Germinal center (tissue), 1 donor: ENCODE measurements at regions not wholly inside any gene's neighbourhood (a gene's known extent, or its start where the extent isn't known, plus 50 kb on each side); places are given as distances from the start of the nearest gene placed in this dataset.
"Not testable (repeated sequence)": the region's sequence is repeated elsewhere in the genome, so short reads cannot be mapped to it uniquely, and the experiment has no call there.

Source experiments
- DNase-seq: peaks from one replicate; pipeline ENCODE4 v3.0.0; 2012; ENCODE audit warnings: mixed read lengths, low spot score

DNA sequence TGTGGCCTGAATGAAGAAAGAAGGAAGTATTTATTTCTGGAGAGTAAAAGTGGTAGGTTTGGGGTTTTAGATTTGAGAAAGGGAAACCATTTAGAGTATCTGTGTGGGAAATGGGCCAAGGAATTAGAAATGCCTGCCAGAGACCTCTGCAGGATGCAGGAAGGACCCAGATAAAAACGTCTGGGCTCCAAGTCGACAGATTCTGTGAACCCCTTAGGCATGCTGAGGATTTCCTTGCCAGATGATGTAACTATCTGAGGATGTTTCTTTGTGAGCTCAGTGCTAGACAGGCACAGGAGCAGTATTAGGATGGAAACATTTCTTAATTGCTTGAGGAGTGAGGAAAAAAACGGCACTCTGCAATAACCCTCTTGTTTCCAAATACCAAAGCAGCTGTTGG is 251.8 kb upstream of the DMRT1 start:
- no peak for DNase-seq

DNA sequence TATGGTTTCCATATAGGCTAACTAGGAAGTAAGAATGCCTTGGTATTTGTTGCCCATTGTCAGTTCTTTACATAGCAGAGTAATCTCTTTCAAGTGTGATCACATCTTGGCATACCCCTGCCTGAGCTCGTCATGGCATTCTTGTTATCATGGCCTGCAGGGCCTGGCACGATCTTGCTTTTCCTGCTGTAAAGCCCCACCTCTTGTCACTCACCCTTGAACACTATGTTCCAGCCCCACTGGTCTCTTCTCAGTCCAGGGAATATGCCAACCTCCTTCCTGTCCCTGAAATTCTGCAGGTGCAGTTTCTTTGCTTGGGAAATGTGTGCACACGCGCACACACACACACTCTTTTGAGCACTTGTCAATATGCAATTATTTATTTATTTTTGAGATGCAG is 250.2 kb upstream of the DMRT1 start:
- DNase-seq = no peak

DNA sequence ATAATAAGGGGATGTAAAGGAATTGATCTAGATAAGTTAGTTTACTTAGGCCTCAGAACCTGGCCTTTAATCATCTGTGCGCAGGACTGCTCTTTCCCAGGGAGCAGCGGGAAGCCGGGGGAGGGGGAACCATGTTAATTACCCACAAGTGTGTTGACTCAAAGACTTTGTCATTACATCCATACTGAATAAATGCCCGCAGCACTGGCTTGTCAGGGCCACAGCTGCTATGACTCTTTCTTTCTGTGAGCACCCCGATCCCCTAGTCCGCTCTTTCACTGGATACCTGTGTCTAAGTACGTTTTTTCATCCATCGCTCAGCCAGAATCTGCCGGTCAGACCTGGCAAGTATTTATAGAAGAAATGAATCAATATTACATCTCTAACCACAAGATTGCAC is 249.3 kb upstream of the DMRT1 start:
- DNase-seq = no peak

DNA sequence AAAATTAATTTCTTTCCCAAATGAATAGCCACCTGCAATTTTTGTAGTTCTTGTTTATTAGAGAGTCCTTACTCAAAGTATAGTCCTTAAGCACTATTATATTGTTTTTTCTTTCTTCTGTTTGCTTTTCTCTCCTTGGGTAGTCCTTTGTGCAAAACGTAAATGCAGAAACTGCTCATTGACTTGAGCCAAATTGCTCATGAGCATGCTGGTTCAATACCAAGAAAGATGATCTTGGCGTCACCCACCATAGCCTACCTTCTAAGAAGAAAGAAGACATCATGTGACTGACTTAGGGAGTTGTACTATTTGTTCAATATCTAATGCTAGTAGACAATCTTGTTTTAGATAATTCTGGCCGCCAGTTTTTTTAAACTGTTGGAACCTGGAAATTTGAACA is 248.8 kb upstream of the DMRT1 start:
- no peak for DNase-seq

DNA sequence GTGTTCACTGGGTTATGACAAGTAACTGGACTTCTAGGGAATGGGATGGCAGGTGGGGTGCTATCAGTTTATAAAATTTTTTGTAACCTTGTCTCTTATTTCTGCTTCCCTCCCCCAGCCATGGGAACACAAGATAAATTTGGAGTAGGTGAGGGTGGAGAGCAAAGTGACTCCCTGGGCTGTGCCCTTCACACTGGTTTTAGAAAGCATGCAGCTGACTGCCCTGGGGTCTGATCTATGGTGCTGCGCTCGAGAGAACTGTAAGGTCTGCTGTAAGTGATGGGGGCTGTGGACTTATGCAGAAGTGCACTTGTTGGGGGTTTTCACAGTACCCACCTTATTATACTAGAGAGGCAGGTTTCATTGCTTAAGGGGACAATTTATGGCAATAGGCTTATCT is 247.7 kb upstream of the DMRT1 start:
- DNase-seq = no peak

DNA sequence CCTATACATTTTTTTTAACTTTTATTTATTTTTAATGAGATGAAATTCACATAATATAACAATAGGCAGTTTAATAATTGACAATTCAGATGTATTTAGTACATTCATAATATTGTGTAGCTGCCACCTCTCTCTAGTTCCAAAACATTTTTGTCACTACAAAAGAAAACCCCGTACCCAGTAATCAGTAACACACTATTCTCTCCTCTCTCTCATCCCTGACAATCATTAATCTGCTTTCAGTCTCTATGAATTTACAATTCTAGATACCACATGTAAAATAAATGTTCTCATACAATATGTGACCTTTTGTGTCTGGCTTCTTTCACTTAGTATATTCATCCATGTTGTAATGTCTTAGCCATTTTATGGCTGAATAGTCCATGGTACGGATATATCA is 244.8 kb upstream of the DMRT1 start:
- DNase-seq = no peak

DNA sequence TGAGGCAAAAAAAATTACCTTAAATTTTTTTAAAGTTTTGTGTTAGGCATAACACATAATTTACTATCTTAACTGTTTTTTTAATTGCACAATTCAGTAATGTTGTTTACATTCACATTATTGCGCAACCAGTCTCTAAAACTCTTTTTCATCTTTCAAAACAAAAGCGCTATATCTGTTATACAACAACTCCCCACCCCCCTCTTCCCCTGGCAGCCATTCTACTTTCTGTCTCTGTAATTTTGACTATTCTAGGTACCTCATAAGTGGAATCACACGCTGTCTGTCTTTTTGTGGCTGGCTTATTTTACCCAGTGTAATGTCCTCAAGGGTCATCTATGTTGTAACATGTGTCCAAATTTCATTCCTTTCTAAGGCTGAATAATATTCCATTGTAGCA is 241.5 kb upstream of the DMRT1 start:
- DNase-seq = no peak

DNA sequence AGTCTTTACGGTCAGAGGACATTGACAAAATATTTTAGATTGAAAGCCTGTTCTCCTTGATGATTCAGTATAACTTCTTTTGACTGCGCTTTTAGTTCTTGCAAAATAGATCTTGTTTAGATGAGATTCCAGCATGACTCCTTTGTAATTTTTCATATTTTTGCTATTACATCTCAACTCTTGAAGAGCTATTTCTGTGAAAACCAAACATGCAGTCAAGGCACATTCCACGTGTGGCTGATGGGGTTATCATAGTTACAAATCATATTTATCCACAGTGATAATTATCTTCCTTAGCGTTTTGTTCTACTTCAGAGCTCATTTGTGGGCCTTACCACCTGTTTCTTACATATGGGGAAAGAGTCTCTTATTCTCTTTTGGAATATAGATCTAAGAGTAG is 238.8 kb upstream of the DMRT1 start:
- no peak for DNase-seq

DNA sequence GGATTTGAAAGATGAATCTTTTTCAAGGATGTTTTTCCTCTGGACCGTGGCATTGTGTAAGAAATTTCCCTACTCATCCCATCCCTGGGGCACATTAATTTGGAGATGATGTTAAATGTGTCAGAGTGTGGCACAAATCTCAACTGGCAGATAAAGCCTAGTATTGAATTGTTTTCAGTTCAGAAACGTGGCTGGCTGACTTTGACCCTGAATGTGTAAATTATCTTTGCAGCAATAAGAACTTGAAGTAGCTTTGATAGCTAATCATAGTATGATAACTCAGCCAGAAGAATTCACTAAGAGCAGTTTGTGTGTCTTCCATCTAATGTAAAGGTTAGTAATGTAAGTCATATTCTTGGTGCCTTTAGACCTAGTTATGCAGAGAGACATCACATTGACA is 238.4 kb upstream of the DMRT1 start:
- no peak for DNase-seq

DNA sequence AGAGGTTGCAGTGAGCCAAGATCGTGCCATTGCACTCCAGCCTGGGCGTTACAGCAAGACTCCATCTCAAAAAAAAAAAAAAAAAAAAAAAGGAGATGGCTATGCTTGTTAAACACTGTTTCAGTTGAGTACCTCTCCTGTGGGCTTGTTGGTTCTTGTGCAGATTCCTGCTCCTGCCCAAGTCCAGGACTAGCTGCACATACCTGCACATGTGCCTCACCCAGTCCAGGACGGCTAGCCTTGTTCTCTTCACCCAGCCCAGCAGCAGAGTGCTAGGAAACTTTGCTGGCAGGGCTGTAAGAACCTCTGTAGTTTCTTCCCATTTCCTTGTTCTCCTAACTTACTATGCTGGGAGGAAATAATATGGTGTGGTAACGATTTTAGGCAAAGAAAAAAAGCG is 234.1 kb upstream of the DMRT1 start:
- DNase-seq = no peak

DNA sequence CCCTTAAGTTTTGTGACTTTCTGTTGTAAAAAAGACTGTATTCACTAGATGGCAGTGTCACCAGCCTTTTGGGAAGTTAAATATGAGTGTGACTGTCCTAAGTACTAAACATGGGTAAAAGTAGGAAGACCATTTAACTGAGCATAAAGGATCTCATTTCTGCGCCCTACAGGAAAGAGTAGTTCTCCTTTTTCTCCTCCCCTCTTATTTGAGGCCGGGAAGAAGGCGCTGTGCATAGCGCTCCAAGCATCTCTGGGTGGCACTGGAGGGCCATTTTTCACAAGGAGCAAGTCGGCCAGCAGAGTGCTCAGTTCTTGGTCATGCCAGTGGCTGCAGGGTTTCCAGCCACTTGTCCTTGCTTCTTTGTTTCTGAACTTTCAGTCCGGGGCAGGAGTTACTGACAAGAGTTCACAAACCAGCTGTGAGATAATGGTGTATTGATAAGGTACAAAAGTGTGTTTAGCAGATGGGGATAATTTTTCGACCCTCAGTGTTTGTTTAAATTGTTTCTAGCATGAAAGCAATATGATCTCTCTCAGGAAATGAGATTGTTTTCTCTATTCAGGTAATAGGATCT is 227.6 kb upstream of the DMRT1 start:
- peak; percentile 44 for DNase-seq

DNA sequence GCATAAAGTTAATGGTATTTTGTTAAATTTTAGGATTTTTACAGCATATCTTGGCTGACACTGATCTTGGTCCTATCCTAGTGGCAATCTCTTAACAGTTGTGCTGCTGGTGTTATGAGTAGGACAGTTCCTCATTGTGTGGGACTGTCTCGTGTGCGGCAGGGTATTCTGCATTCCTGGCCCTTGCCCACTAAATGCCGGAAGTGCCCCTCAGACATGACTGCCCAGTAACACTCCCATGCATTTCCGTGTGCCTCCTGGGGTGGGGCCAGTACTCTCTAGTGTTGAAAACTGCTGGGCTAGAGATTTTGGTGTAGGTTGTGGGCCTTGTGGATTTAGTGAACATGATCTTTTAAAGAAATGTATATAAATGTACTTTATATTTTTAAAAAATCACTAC is 227.1 kb upstream of the DMRT1 start:
- DNase-seq = no peak

DNA sequence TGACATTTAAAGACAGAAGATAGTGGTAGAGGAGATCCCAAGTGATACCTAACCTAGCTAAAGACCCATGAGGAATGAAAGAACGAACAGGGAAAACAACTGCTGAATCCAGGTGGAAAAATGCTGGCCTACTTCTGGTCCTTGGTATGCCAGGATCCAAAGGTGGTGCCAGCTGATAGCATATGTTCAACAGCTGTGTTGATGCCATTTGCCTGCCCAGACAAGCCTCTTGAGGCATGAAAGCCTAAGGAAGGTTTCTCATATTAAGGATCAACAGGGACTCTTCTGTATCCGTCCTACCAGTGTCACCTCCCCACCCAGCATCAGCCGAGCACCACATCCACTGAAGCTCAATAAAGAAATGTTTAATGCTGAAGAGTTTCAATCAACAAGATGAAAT is 225.7 kb upstream of the DMRT1 start:
- DNase-seq = no peak

DNA sequence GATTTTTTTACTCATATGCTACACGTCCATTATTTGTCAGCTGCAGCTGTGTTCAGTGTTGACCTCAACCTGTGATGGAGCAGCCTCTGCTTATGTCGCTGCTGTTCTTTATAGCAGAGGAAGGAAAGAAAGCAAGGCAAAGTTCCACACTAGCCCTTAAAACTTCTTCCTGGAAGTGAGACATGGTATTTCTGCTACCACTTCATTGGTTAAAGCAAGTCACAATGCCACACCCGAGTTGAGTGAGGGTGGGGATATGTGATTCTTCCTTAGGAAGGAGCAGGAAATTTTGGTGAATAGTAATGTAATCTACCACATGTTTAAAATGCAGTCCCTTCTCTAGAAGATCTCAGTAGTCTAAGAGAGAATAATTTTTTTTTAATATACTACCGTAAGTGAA is 224.8 kb upstream of the DMRT1 start:
- DNase-seq = no peak

DNA sequence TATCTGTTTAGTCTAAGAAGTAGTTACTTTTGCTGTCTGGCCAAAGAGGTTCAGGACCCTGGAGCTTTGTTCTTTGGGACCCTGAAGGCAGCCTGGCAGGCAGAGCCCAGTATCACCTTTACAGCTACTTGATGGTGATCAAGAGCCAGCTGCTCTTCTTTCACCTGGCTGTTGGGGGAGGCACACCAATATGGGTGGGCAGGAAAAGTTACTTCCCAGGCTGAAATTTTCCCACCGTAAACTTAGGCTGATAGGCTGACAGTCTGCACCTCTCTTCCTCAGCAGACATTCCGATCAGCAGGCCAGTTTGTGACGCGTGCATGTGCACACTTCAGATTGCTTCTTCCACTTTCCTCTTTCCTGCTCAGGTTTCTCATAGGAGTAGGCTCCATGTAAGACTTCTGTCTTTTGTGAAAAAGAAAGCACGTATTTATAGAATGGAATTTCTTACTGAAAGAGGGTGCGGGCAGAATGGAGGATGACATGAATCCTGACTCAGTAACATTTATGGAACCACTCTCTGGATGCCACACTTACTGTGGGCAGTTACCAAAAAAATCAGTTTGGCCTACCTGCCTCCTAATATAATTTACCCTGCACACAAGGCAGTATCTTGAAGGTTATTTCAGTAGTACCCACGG is 223.9 kb upstream of the DMRT1 start:
- no peak for DNase-seq

DNA sequence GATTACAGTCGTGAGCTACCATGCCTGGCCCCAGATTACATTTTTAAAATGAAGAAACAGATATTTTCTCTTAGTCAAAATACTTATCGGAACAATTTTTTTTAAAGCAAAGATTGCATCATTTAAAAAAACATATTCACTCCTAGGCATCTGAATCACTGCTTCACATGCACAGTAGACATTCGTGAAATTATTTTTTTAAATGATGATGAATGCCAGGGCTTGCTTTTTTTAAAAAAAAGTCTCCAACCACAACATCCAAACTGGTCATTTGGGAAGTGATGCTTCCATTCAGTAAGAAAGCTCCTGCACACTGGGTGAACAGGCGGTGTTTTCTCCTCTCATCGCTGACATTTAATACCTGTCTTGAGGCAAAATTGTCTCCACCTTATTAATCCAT is 223.0 kb upstream of the DMRT1 start:
- DNase-seq = no peak

DNA sequence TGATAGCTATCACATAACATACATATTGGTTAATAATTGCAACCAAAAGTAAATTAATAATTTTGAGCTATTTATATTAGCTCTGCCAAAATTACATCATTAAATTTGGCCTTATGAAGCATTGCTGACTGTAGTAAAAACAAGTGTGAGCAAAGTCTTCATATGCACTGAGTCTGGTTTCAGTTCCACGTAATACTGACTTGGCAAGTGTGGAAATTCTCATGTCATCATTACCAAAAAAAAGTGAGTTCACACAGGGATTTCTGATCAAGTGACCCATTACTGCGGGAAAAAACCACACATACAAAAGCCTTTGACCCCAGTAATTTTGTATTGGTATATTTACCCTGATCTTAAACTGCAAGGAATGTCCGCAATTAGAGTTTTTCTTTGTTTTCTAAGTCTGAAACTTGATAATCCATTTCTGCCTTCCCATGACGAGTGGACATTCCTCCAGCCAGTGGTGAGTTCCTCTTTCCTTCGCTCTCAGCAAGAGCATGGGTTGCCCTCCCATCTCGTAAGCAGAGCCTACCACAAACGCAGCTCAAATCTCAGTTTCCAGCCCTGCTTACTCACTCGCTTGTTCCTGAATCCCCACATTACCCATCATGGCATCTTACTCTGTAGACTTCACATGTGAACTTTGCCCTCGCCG is 220.2 kb upstream of the DMRT1 start:
- DNase-seq = no peak

DNA sequence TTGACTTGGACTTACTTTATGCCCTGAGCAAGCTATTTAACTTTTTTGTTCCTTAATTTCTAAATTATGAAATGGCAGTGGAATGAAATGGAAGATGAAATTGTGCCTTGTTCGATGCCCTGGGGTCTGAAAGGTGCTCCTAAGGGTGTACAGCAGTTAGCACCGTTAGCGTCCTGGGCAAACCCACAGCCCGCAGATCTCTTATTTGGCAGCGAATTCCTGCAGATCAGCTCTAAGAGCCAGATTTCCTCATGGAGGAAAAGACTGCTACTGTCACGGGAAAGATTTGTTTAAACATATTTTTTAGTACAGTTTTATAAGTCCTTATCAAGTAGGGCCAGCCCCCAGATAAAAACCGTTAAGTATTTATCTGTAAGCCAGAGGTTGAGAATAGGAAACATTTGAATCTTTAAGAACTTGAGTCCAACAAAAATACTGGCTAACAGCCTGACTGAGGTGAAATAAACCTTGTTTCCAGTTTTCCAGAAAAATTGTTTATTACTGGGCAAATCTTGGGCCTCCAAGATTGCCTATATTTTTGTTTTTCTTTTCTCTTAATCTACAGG is 216.5 kb upstream of the DMRT1 start:
- no peak for DNase-seq

DNA sequence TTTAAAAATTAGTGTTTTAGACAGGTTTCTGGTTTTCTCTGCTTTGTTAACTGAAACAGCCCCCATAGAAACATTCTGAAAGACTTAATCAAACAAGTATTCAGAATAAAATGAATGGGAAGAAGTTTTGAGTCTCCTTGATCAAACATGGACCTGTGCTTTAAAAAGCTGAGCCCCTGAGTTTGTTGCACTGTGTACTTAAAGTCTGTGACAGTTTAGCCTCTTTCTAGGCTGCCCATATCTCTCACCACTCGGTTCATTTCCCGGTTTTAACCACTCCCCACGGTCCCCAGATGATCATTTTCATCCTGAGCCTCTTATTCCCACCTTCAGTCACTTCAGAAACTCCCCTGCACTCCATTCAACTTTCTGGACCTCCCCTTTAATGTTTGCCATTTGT is 215.9 kb upstream of the DMRT1 start:
- DNase-seq = no peak

DNA sequence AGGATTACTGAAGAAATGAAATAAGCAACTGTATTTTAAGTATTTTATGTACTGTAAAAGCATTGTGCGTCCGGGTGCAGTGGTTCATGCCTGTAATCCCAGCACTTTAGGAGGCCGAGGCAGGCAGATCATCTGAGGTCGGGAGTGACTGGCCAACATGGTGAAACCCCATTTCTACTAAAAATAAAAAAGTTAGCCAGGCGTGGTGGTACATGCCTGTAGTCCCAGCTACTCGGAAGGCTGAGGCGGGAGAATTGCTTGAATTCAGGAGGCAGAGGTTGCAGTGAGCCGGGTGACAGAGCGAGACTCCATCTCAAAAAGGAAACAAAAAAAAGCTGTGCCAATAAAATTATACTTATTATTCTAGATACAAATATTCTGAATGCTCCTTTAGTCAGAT is 215.4 kb upstream of the DMRT1 start:
- not testable (repeated sequence) for DNase-seq

DNA sequence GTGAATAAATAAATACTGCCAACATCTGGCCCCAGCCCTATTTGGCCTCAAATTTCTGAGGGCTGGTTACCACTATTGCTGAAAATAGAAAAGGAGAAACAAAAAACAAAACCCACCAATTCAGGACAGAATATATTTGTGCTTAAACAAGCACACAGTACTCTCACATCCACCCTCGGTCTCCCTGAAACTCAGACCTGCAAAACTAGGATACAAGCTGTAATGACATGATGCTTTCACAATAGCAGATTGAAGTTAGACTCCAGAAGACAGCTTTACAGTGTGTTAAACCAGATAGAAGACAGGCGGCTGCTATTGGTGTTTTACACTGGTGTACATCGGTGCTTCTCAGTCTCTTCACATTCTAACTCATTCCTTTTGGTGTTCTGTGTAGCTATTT is 214.9 kb upstream of the DMRT1 start:
- DNase-seq = no peak

DNA sequence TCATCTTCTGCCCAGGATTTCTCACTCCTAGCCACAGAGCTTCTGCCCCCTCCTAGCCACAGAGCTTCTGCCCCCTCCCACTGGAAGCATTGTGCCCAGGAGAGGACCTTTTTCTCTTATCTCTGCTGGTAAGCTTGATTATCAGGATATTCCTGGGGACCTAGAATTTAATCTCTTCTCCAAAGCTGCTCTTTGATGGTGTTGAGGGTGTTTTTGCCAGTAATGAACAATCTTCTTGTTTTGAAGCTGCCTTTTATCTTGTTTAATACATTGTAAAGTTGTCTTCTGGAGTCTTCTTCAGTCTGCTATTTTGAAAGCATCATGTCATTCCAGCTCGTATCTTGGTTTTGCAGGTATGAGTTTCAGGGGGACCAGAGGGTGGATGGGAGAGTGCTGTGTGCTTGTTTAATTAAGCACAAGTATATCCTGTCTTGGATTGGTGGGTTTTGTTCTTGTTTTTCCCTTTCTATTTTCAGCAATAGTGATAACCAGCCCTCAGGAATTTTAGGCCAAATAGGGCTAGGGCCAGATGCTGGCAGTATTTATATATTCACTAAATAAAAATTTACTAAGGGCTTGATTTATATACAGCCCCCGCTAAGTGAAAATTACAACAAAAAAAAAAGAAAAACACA is 214.0 kb upstream of the DMRT1 start:
- no peak for DNase-seq

DNA sequence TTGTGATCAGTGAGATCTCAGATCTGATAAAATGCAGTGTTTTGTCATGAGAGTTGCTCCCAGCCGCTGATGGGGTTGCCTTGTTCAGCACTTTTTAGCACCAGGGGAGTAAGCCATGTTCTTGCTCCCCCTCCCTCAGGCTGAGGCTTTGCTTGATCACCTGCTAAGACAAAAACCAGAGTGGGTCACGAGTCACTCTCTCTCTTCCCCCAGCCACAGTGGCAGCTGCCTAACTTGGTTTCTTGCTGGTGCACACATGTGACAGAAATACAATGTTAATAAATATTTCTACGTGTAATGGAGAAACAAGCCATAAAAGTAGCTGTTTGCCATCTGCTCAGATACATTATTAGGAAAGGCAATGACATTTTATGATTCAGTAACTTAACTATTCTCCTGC is 212.4 kb upstream of the DMRT1 start:
- no peak for DNase-seq
